Limb (tissue), 2 donors: ENCODE measurements at regions not wholly inside any gene's neighbourhood (a gene's known extent, or its start where the extent isn't known, plus 50 kb on each side); places are given as distances from the start of the nearest gene placed in this dataset.
A peak's percentile ranks its signal among the peaks of the same experiment; 100 is the strongest.

Experiments
- DNase-seq, 2 donors: peaks; one replicate each; pipeline ENCODE4 v3.0.0-alpha.2; 2016; ENCODE audit errors: extremely low spot score in 2 of 2

- DNase-seq = no peak
Observed at GRCh38 chr11:116226731-116227130, 546.1 kb downstream of the BUD13 start.

GRCh38 chr11:116225784-116226585, 546.8 kb downstream of the BUD13 start:
- no peak for DNase-seq

- DNase-seq = peak in 1 of 2 donors; percentile 48
Observed at GRCh38 chr11:116225236-116225635, 547.6 kb downstream of the BUD13 start.

GRCh38 chr11:116224889-116225200, 547.9 kb downstream of the BUD13 start:
- no peak for DNase-seq

- DNase-seq = peak in 1 of 2 donors; percentile 66
Observed at GRCh38 chr11:116224154-116224888, 548.5 kb downstream of the BUD13 start.

- no peak for DNase-seq
Observed at GRCh38 chr11:116221351-116221750, 551.4 kb downstream of the BUD13 start.

GRCh38 chr11:116219171-116219635, 553.6 kb downstream of the BUD13 start:
- DNase-seq = peak in 1 of 2 donors; percentile 32

- DNase-seq = no peak
Observed at GRCh38 chr11:116217441-116217840, 555.3 kb downstream of the BUD13 start.

GRCh38 chr11:116217006-116217405, 555.8 kb downstream of the BUD13 start:
- no peak for DNase-seq

GRCh38 chr11:116215471-116216113, 557.2 kb downstream of the BUD13 start:
- DNase-seq = no peak

- no peak for DNase-seq
Observed at GRCh38 chr11:116211147-116211546, 561.6 kb downstream of the BUD13 start.

GRCh38 chr11:116210663-116211062, 562.1 kb downstream of the BUD13 start:
- no peak for DNase-seq

- DNase-seq = no peak
Observed at GRCh38 chr11:116209255-116209654, 563.5 kb downstream of the BUD13 start.

- peak in 1 of 2 donors; percentile 53 for DNase-seq
Observed at GRCh38 chr11:116207421-116208141, 565.2 kb downstream of the BUD13 start.

- DNase-seq = no peak
Observed at GRCh38 chr11:116207019-116207418, 565.8 kb downstream of the BUD13 start.

GRCh38 chr11:116202922-116203321, 569.9 kb downstream of the BUD13 start:
- DNase-seq = no peak

GRCh38 chr11:116200564-116200963, 572.2 kb downstream of the BUD13 start:
- no peak for DNase-seq

GRCh38 chr11:116199182-116199581, 573.6 kb downstream of the BUD13 start:
- no peak for DNase-seq

GRCh38 chr11:116194156-116194904, 578.5 kb downstream of the BUD13 start:
- no peak for DNase-seq

- DNase-seq = peak; percentile 79 to 82
Observed at GRCh38 chr11:116193321-116194131, 579.3 kb downstream of the BUD13 start.
